IPS DF 4.7 (cell line): ENCODE measurements at regions not wholly inside any gene's neighbourhood (a gene's known extent, or its start where the extent isn't known, plus 50 kb on each side); places are given as distances from the start of the nearest gene placed in this dataset.
"Not testable (repeated sequence)": the region's sequence is repeated elsewhere in the genome, so short reads cannot be mapped to it uniquely, and the experiment has no call there.

Source experiments
- DNase-seq: peaks from one replicate; pipeline ENCODE4 v3.0.0-alpha.2; 2013; ENCODE audit warnings: low spot score; ENCODE audit errors: extremely low read depth

DNA sequence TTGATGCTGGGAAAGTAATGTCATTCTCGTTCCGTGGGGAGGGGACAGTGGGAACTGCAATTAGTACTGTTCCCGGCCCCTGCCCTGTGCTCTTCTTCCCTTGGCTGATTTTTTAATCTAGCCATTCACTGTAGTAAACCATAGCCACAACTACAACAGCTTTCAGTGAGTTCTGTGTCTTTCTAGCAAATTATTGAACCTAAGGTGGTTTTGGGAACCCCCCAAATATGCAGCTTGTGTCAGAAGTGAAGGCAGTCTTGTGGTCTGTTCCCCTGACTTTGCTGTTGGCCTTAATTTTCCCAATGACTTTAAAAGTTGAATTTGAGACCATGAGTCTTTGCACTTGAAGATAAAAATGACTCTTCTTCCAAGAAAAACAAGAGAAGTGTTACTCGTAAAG, 114.3 kb upstream of the ETV6 start:
- DNase-seq, result no peak

DNA sequence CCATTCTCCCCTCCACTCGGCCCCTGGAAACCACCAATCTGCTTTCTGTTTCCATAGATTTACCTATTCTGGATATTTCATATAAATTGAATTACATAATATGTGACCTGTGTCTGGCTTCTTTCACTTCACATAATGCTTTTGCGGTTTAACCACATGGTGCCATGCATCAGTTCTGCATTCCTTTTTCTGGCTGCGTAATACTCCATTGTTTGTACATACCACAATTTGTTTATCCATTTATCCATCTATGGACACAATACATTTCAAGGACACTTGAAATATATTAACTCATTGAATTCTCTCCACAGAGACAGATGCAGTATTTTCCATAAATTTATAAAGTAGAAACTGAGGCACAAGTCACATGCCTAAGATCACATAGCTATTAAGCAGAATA, 110.3 kb upstream of the ETV6 start:
- DNase-seq, result no peak

- DNase-seq, result no peak
Observed at GRCh38 chr12:11540156-11540555, 109.3 kb upstream of the ETV6 start.

- no peak for DNase-seq
Observed at GRCh38 chr12:11540615-11541310, 108.7 kb upstream of the ETV6 start.

GRCh38 chr12:11542599-11542998, 106.9 kb upstream of the ETV6 start:
- DNase-seq, result no peak

GRCh38 chr12:11543457-11544158, 105.9 kb upstream of the ETV6 start:
- no peak for DNase-seq

DNA sequence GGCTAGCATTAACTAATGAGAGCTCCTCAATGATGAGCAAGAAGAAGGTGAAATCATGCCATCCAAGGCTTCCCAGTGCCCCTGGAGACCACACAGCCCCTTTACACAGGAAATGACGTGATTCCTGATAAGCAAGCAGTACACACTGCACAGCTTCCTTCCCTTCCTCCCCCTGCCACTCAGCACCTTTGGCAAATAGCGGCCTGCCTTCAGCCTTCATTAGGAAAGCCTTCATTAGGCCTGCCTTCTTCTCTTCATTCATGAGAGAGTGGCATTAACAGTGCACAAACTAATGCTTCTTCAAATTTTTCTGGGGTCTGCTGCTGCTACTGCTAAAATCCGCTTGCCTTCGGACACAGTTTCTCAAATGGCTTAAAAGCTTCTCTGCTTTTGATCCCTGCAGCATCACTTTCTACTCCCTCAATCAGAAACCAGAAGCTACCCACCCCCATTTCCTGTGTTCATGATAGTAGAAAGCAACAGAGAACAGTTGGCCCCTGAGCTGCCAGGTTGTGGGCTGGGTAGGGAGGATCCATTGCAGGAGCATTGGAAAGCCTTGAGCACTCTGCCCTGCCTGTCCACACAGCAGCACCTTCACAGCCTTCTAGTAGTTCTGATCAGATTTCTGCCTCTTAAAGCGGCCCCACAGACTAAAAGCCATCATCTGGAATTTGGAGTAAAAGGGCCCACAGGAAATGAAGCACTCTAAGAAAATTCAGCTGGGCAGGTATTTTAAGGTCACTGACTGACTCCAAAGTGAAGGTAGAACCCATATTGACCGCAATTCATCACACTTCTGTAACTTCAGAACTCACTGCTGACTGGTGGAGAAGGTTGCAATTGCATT, 103.8 kb upstream of the ETV6 start:
- no peak for DNase-seq

DNA sequence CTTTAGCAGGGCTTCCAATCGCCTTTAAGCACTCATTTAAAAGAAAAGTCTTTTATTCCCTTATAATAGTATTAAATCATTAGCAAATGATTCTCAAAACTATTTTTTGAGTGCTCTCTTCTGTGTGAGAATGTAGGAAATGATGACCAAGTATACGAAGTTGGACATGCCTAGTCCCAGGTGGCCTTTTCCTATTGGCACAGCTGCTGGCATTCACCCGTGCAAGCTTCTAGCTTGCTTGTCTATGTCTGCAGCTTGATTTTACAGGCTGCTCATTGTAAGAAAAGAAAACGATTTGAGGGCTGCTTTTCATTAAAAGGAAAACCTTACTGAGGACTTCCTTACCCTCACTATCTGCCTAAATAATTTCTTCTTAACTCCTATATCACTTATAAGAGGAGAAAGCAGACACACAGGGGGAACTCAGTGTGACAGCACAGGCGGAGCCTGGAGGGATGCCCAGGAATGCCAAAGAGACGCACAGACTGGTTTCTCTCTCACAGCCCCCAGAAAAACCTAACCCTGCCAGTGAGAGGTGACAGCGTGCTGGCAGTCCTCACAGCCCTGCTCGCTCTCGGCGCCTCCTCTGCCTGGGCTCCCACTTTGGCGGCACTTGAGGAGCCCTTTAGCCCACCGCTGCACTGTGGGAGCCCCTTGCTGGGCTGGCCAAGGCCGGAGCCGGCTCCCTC, 102.7 kb upstream of the ETV6 start:
- not testable (repeated sequence) for DNase-seq

DNA sequence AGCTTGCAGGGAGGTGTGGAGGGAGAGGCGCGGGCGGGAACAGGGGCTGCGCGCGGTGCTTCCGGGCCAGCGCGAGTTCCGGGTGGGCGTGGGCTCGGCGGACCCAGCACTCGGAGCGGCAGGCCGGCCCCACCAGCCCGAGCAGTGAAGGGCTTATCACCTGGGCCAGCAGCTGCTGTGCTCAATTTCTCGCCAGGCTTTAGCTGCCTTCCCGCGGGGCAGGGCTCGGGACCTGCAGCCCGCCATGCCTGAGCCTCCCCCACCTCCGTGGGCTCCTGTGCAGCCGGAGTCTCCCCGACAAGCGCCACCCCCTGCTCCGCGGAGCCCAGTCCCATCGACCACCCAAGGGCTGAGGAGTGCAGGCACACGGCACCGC, 102.2 kb upstream of the ETV6 start:
- DNase-seq, result not testable (repeated sequence)

DNA sequence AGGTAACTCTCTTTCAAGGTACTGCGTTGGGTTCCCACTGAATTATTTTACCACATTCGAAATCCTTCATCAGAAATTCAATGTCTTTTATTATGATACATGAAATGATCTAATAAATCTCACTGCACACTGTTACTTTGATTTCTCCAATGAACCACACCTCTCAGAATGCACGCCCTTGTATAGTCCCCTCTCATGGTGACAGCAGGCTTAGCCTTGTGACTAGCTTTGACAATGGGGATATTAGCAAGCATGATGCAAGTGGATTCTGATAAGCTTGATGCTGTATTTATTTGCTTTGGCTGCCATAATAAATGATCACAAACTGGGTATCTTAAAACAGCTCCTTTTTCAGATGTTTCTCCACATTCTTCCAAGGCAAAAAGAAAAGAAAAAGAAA, 100.4 kb upstream of the ETV6 start:
- no peak for DNase-seq

- DNase-seq, result peak; percentile 66
Observed at GRCh38 chr12:11553871-11554533, 95.5 kb upstream of the ETV6 start.

DNA sequence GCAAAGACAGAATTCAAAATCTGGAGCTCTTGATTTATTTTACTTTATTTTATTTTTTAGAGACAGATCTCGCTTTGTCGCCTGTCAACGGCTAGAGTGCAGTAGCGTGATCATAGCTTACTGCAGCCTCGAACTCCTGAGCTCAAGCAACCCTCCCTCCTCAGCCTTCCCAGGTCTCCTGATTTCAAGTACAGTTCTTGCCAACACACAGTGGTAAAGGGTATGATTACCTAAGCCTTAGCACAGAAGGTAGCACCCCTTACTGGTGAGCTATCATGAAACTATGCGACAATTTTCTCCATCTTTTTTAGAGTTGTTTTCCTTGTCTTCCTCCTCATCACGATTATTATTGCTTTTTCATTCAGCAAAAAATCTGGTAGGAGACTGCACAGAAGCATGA, 94.3 kb upstream of the ETV6 start:
- DNase-seq, result no peak

- DNase-seq, result no peak
Observed at GRCh38 chr12:11555743-11556625, 93.5 kb upstream of the ETV6 start.

- no peak for DNase-seq
Observed at GRCh38 chr12:11556682-11557081, 92.8 kb upstream of the ETV6 start.

DNA sequence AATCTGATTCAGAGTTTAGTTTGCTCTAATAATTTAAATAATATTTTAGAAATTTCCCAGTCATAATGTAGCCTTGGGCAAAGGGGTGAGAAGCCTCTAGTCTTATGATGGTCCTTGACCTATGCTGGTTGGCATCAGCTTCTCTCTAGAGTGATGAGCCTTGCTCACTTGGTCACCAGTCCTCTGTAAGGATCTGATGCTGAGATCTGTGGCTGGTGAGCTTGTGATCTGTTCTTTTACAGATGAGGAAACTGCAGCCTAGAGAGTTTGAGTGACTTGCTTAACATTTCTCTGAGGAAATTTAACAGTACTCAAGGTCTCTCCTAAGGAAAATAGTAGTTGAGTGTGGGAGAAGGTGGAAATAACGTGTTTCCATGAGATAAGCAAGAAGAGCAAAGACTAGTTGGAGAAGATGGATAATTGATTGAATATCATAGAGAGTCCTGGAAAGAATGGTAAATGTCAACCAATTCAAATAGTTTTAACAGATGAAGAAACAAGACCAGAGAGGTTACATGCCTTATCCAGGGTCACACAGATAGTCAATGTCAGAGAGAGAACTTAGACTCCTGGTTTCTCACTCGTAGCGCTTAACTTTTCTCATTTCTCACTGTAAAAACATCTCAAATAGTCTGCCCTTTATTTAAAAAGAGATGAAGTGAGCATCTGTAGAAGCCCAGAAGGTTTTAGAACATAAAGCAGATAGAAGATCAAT, 89.7 kb upstream of the ETV6 start:
- DNase-seq, result no peak

DNA sequence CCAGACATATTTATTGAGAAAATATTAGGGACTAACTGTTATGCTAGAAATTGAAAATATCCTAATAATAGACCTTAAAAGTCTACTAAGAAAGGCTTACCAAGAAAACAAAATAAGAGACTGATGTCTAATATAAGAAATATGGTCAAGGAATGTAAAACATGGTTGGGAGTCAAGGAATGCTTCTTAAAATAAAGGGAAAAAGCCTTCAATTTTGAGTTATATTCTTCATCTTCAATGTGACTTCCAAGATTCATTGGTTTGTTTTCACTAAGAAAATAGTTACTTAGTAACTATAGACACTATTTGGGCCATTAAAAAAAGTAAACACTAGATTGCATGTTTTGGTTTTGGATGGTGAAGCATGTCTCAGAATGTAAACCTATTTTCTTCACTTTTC, 88.1 kb upstream of the ETV6 start:
- no peak for DNase-seq

- no peak for DNase-seq
Observed at GRCh38 chr12:11563785-11564739, 85.4 kb upstream of the ETV6 start.

DNA sequence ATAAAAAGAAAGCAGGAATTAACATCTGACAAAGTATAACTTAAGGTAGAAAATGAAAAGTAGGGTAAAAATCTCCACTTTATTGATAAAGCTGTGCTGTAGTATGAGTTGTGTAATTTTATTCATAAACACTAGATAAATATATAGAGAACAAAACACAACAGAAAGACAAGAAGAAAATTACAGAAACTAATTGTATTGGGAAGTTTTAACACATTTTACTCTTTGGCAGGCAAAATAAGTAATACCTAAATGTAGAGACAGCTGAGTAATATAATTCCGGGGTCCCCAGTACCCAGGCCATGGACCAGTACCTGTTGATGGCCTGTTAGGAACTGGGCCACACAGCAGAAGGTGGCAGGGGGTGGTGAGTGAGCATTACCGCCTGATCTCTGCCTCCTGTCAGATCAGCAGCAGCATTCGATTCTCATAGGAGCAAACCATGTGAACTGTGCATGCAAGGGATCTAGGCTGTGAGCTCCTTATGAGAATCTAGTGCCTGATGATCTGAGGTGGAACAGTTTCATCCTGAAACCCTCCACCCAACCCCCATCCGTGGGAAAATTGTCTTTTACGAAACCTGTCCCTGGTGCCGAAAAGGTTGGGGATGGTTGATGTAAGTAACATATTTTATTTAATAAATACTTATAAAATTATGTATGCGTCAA, 84.4 kb upstream of the ETV6 start:
- DNase-seq, result no peak
